RWPE1 (cell line): ENCODE measurements at regions not wholly inside any gene's neighbourhood (a gene's known extent, or its start where the extent isn't known, plus 50 kb on each side); places are given as distances from the start of the nearest gene placed in this dataset.
"Not testable (repeated sequence)": the region's sequence is repeated elsewhere in the genome, so short reads cannot be mapped to it uniquely, and the experiment has no call there.

Experiments
- CTCF ChIA-PET: fragments of 350-600 bp; sonication (Branson Sonifier 250); formaldehyde crosslinking; extraction: SDS; loops from one replicate; lab custom pipeline; 2021; lab: Yijun Ruan, JAX
- POLR2A ChIA-PET: fragments of 400-600 bp; formaldehyde crosslinking; extraction: SDS; loops from one replicate; lab custom pipeline; 2020; ENCODE audit warnings: antibody characterized with exemption; ENCODE audit not compliant: low non-redundant PET; lab: Yijun Ruan, JAX
- DNase-seq: peaks from one replicate; pipeline ENCODE4 v3.0.0; 2012; ENCODE audit warnings: low spot score
- H3K27ac ChIP-seq: fragments of 450-650 bp; 2 replicates; pipeline ENCODE4 v1.5.1; 2017
- TF ChIP-seq, protein P1 (sequence below): fragments of 450-650 bp; conservative IDR thresholded peaks from 2 replicates; pipeline ENCODE4 v1.5.1; 2017; ENCODE audit warnings: low read depth, mild to moderate bottlenecking

DNA sequence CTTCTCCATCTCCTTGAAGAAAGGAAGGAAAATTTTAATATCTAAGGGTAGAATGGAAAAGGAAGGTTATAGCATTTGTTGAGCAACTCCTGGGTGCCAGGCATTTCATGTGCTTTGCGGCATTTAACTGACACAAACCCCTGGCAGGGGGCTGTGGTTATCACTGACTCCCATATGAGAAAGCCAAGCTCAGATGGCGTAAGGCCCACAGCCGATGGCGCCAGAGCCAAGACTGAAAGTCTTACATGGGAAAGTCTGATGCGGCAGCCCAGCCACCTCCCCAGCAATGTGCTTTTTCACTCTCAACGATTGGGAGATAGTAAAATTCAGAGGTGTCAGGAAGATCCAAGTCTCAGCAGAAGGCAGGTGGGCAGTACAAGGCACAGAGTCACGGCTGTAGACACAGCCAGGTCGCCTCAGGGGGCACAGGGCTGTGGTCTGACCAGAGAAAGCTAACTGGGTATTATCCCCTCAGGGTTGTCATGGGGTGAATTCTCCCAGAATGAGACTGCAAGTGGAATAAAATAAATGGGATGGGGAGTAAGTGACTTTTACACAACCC is 324.2 kb upstream of the NCKAP5 start:
- CTCF ChIA-PET = interaction anchor here (0.7 kb wide), 1 partner anchor 178 kb away, joined by 3 read pairs; no protein-coding TSS in a partner anchor
- DNase-seq = no peak
- POLR2A ChIA-PET = no interaction called here
- no peak overlapping the region for H3K27ac ChIP-seq
- TF ChIP-seq, protein P1, sequence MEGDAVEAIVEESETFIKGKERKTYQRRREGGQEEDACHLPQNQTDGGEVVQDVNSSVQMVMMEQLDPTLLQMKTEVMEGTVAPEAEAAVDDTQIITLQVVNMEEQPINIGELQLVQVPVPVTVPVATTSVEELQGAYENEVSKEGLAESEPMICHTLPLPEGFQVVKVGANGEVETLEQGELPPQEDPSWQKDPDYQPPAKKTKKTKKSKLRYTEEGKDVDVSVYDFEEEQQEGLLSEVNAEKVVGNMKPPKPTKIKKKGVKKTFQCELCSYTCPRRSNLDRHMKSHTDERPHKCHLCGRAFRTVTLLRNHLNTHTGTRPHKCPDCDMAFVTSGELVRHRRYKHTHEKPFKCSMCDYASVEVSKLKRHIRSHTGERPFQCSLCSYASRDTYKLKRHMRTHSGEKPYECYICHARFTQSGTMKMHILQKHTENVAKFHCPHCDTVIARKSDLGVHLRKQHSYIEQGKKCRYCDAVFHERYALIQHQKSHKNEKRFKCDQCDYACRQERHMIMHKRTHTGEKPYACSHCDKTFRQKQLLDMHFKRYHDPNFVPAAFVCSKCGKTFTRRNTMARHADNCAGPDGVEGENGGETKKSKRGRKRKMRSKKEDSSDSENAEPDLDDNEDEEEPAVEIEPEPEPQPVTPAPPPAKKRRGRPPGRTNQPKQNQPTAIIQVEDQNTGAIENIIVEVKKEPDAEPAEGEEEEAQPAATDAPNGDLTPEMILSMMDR = no peak

DNA sequence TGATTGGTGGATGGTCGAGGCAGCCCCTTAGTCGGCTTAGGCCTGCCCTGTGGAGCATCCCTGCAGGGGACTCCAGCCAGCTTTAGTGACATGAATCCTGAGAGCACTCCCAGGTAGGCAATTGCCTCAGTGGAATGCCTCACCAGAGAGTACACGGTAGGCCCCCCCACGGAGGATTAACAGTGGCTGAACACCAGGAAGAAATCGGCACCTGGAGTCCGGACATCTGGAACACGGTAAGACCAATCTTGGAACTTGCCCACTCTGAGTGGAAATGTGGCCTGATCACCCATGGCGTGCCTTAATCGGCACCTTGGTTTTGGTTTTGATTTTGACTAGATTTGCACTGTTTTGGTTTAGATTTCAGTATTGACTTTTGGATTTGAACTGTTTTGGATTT is 326.2 kb upstream of the NCKAP5 start:
- TF ChIP-seq, protein P1 = no peak
- no peak overlapping the region for H3K27ac ChIP-seq
- POLR2A ChIA-PET = no interaction called here
- no peak for DNase-seq
- CTCF ChIA-PET = no interaction called here

DNA sequence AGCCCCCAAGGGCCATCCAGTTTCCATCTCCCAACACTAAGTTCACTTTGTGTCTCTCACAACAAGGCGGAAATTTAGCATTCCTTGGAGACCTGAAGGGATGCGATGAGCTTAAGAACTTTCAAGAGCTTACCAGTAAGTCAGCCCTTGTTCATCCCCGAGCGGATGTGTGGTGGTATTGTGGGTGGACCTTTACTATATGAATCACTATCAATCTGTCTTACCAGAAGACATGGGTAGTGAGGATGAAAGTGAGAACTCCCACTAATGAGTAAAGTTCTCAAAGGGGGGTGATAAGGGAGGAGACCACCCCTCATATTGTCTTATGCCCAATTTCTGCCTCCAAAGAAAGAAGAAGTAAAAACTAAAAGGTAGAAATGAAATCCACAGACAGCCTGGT is 329.6 kb upstream of the NCKAP5 start:
- DNase-seq, POLR2A ChIA-PET, CTCF ChIA-PET, H3K27ac ChIP-seq: not testable (repeated sequence)

DNA sequence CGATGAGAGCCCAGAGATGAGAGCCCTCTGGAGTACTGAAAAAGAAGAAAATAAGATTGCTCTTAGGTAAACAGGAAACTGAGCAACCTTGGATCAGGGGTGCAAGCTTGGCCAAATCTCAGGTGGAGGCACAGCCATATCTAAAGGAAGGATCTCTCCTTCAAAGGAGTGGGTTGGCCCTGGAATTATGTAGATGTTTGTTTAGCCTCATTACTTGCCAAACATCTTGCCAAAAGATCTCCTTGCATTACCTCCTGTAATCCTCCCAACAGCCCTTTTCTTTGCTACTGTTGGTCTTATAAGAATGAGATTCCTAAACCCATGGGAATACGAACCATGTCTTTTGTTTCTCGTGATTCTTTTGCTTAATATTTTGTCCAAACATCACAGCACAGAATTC is 332.6 kb upstream of the NCKAP5 start:
- ChIA-PET POLR2A (no interaction called here), CTCF (no interaction called here)
- no peak for DNase-seq
- no peak overlapping the region for H3K27ac ChIP-seq
- TF ChIP-seq, protein P1 = no peak

DNA sequence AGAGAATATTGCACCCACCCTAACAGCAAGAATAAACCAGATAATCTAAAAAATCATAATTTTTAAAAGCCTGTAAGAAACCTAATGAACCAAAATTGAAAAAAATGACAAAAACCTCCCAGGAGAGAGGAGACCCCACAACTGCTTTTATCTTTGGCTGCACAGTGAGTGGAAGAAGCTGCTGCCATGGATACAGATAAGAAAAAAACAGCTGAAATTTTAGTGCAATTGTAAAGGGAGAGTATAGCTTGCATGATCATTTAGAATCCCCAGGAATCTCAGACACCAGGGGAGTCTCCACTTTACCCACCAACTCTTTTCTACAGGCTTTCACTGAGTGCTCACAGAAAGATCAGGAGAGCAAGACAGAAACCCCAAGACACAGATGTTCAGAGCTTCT is 338.1 kb upstream of the NCKAP5 start:
- no peak overlapping the region for H3K27ac ChIP-seq
- TF ChIP-seq, protein P1 = no peak
- ChIA-PET CTCF (no interaction called here), POLR2A (no interaction called here)
- DNase-seq = no peak

DNA sequence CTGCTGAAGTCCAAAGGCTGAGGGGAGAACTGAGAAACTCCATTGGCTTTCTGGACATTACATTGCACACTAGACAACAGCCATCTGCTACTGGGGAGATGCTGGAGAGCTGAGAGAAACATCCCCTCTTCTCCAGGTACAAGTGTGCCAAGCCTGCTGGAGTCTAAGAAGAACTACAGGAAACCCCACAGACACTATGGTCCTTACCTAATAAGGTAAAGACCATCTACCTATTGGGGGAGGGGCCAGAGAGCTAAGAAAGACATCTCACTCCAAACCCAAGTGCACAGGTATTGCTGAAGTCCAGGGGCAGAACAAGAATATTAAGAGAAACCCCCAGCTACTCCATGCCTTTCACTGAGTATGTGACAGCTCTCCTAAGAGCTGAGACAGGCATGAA is 338.7 kb upstream of the NCKAP5 start:
- POLR2A ChIA-PET = no interaction called here
- TF ChIP-seq, protein P1 = no peak
- H3K27ac ChIP-seq = no peak overlapping the region
- DNase-seq = no peak
- CTCF ChIA-PET = no interaction called here

DNA sequence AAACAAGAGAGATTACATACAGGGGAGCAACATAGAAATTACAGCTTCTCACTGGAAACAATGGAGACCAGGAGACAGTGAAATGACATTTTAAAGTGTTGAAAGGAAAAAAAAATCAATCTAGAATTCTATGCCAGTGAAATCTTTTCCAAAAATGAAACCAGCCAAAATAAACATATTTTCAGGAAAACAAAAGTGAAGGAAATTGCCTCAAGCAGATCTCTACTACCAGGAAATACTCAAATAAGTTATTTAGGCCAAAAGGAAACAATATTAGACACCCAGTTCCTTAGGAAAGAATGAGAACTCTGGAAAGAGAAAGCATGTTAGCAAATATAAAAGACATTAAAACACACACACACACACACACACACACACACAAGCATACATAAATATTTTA is 339.9 kb upstream of the NCKAP5 start:
- no peak overlapping the region for H3K27ac ChIP-seq
- ChIA-PET CTCF (no interaction called here), POLR2A (no interaction called here)
- TF ChIP-seq, protein P1 = no peak
- DNase-seq = no peak
